Skin epidermis (tissue), 12 donors: ENCODE measurements at regions not wholly inside any gene's neighbourhood (a gene's known extent, or its start where the extent isn't known, plus 50 kb on each side); places are given as distances from the start of the nearest gene placed in this dataset.
"Not testable (repeated sequence)": the region's sequence is repeated elsewhere in the genome, so short reads cannot be mapped to it uniquely, and the experiment has no call there.

ENCODE experiments used
- H3K27ac ChIP-seq, 21 experiments: fragments of 200-600 bp; sonication (generic) in 11 of 21; one replicate each; pipeline ENCODE4 v1.5.0; 2020; ENCODE audit warnings: mild to moderate bottlenecking in 3 of 21, inconsistent platforms in 2 of 21, moderate library complexity in 2 of 21
- H3K4me3 ChIP-seq, 7 experiments: fragments of 200-600 bp; sonication (generic) in 2 of 7; one replicate each; pipeline ENCODE4 v1.5.0; 2020; ENCODE audit warnings: inconsistent platforms in 2 of 7, mild to moderate bottlenecking in 2 of 7, moderate library complexity in 1 of 7

GRCh38 chr5:15271596-15271995, 228.4 kb upstream of the FBXL7 start:
- not testable (repeated sequence) for H3K27ac ChIP-seq

GRCh38 chr5:15267966-15268365, 232.0 kb upstream of the FBXL7 start:
- Histone ChIP-seq H3K27ac (no peak overlapping the region), H3K4me3 (no peak overlapping the region)

More at GRCh38 chr5:15271596-15271995, 228.4 kb upstream of the FBXL7 start:
- not testable (repeated sequence) for H3K4me3 ChIP-seq

- H3K4me3 ChIP-seq = no peak overlapping the region
- H3K27ac ChIP-seq = no peak overlapping the region
Observed at GRCh38 chr5:15266841-15267240, 233.1 kb upstream of the FBXL7 start.

GRCh38 chr5:15266229-15266628, 233.8 kb upstream of the FBXL7 start:
- Histone ChIP-seq H3K4me3 (no peak overlapping the region), H3K27ac (no peak overlapping the region)

GRCh38 chr5:15263942-15264341, 236.0 kb upstream of the FBXL7 start:
- Histone ChIP-seq H3K4me3 (no peak overlapping the region), H3K27ac (no peak overlapping the region)

GRCh38 chr5:15263406-15263805, 236.6 kb upstream of the FBXL7 start:
- H3K4me3 ChIP-seq = no peak overlapping the region
- no peak overlapping the region for H3K27ac ChIP-seq

GRCh38 chr5:15261269-15261995, 238.5 kb upstream of the FBXL7 start:
- Histone ChIP-seq H3K4me3 (no peak overlapping the region), H3K27ac (peak overlapping the region in 2 of 21 experiments; percentile 38 to 45)

- Histone ChIP-seq H3K4me3 (no peak overlapping the region), H3K27ac (peak overlapping the region in 4 of 21 experiments; percentile 6 to 45 (median 40))
Observed at GRCh38 chr5:15260356-15261268, 239.4 kb upstream of the FBXL7 start.

- H3K27ac ChIP-seq = no peak overlapping the region
- no peak overlapping the region for H3K4me3 ChIP-seq
Observed at GRCh38 chr5:15256485-15256884, 243.5 kb upstream of the FBXL7 start.

- Histone ChIP-seq H3K4me3 (no peak overlapping the region), H3K27ac (no peak overlapping the region)
Observed at GRCh38 chr5:15255576-15255975, 244.4 kb upstream of the FBXL7 start.

- H3K27ac ChIP-seq = no peak overlapping the region
- H3K4me3 ChIP-seq = no peak overlapping the region
Observed at GRCh38 chr5:15254607-15255006, 245.4 kb upstream of the FBXL7 start.

- Histone ChIP-seq H3K27ac (no peak overlapping the region), H3K4me3 (no peak overlapping the region)
Observed at GRCh38 chr5:15252331-15252730, 247.6 kb upstream of the FBXL7 start.

- Histone ChIP-seq H3K4me3 (no peak overlapping the region), H3K27ac (no peak overlapping the region)
Observed at GRCh38 chr5:15249152-15249551, 250.8 kb upstream of the FBXL7 start.

GRCh38 chr5:15248731-15249130, 251.2 kb upstream of the FBXL7 start:
- Histone ChIP-seq H3K4me3 (no peak overlapping the region), H3K27ac (no peak overlapping the region)

- Histone ChIP-seq H3K4me3 (no peak overlapping the region), H3K27ac (no peak overlapping the region)
Observed at GRCh38 chr5:15245913-15246312, 254.1 kb upstream of the FBXL7 start.

GRCh38 chr5:15243301-15244020, 256.5 kb upstream of the FBXL7 start:
- Histone ChIP-seq H3K27ac (no peak overlapping the region), H3K4me3 (no peak overlapping the region)

- H3K4me3 ChIP-seq = no peak overlapping the region
- no peak overlapping the region for H3K27ac ChIP-seq
Observed at GRCh38 chr5:15241216-15241821, 258.7 kb upstream of the FBXL7 start.

- no peak overlapping the region for H3K27ac ChIP-seq
- H3K4me3 ChIP-seq = no peak overlapping the region
Observed at GRCh38 chr5:15238006-15238405, 262.0 kb upstream of the FBXL7 start.

- H3K27ac ChIP-seq = no peak overlapping the region
- no peak overlapping the region for H3K4me3 ChIP-seq
Observed at GRCh38 chr5:15236911-15237508, 263.0 kb upstream of the FBXL7 start.

- Histone ChIP-seq H3K27ac (no peak overlapping the region), H3K4me3 (no peak overlapping the region)
Observed at GRCh38 chr5:15234911-15235310, 265.1 kb upstream of the FBXL7 start.
